Eye (tissue), 1 donor: ENCODE measurements at regions not wholly inside any gene's neighbourhood (a gene's known extent, or its start where the extent isn't known, plus 50 kb on each side); places are given as distances from the start of the nearest gene placed in this dataset.

Source experiments
- DNase-seq: peaks from one replicate; pipeline ENCODE4 v3.0.0-alpha.2; 2015

DNA sequence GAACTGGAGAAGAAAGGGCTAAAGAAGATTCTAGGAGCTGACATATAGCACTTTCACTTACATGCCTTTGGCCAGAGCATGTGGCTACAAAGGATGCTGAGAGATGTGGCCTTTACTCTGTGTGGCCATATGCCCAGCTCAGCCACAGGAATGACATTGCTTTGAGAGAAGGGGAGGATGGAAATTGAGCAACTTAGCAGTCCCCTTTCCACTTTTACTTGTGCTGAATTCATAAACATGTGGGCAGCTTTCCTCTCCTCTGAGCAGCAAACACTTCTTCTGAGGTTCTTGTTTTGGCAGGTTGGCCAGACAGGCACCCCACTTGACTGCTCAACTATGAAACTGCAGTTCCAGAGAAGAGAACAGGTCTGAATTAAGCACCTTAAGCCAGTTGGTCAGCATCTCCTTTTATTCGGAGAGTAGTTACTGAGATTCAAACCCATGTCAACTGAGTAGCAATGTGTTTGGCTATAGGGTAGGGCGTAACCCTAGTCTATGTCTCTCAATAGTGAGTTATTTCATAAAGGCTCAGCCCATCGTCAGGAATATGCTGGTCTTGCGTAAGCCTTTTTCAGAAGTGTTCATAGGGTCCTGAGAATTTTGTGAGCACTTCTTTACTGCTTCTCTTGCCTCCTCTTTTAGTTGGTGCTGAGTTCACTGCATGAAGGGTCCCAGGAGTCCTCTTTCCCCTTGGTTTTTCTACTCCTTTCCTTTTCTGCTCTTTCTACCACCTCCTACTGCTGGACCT lies 134.5 kb downstream of the PALM2AKAP2 start:
- DNase-seq: no peak

GRCh38 chr9:109916316-109916715 lies 136.3 kb downstream of the PALM2AKAP2 start:
- no peak for DNase-seq

GRCh38 chr9:109918339-109919163 lies 138.6 kb downstream of the PALM2AKAP2 start:
- DNase-seq: no peak

DNA sequence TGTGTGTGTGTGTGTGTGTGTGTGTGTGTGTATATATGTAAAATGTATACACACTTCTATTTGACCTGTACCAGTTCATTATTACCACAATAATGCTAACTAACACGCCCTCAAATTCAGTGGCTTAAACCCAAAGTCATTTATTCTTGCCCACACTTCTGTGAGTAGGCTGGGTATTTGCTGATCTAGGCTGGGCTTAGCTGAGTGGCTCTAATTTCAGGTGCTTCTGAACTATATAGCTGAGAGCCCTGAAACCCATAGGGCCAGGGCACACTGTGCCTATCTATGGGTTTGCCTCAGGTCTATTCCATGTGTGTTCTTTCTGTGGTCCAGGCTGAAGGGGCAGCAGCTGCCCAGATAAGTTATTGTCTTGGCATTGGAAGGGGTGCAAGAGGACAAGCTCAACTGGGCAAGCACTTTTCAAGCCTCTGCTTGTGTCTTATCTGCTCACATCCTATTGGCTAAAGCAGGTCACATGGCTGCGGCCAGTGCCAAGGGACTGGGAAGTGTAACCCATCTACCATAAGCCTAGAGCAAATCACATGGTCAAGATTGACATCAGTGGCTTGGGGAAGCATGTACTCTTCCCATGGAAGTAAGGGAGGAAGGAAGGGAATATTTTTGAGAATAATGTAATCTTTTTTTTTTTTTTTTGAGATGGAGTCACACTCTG lies 139.9 kb downstream of the PALM2AKAP2 start:
- DNase-seq: no peak

- peak; percentile 24 for DNase-seq
These were observed 142.8 kb downstream of the PALM2AKAP2 start for GRCh38 chr9:109922617-109923470.

GRCh38 chr9:109923471-109923760 lies 143.4 kb downstream of the PALM2AKAP2 start:
- no peak for DNase-seq

DNA sequence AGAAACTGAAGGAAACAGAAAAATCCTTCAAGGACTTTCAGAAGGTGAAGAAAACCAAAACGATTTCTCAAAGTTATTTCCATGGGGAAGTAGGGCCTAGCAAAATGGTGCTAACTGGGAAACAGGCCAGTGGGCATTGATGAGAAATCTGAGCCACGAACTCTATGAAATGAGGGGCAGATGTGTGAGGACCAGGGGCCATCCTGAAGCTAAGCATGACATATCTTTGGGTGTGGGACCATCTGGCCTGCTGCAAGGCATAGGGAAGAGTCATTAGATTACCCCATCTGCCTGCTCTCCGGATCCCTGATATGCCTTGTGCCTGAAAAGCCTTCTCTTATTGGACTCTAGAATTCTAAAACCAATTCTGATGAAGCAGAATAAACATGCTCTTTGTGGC lies 143.8 kb downstream of the PALM2AKAP2 start:
- no peak for DNase-seq

DNA sequence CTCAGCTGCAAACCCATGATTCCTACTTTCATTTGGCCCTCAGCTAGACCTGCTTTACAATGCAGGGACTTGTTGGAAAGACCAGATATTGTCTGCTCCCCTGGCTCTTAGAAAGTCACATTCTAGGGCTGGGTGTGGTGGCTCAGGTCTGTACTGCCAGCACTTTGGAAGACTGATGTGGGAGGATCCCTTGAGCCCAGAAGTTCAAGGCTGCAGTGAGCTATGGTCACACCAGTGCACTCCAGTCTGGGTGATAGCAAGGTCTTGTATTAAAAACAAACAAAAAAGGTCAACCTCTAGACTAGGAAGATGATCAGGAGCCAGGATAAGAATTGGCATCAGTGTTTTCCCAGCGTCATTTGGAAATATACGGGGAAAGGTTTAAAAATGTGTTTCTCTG lies 145.8 kb downstream of the PALM2AKAP2 start:
- DNase-seq: no peak

DNA sequence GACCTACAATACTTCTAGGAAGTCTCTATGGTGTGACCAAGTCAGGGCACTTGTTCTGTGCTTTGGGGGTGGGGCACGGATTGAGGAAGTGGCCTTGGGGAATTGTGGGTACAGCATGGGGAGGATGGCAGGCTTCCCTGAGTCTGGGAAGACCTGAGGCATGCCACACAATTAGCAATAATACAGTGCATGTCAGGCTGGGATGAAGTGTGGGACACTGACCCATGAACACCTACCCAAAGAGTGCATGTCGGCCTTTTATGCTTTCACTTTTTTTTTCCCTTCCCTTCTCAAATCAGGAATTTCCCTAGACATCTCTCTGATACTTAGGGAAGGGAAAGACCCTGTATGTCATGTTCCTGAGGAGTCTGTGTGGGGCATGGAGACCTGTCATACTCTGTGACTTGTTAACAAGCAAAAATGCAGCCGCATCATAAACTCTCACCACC lies 146.4 kb downstream of the PALM2AKAP2 start:
- DNase-seq: no peak

- DNase-seq: no peak
These were observed 151.6 kb downstream of the PALM2AKAP2 start for GRCh38 chr9:109931623-109932022.

DNA sequence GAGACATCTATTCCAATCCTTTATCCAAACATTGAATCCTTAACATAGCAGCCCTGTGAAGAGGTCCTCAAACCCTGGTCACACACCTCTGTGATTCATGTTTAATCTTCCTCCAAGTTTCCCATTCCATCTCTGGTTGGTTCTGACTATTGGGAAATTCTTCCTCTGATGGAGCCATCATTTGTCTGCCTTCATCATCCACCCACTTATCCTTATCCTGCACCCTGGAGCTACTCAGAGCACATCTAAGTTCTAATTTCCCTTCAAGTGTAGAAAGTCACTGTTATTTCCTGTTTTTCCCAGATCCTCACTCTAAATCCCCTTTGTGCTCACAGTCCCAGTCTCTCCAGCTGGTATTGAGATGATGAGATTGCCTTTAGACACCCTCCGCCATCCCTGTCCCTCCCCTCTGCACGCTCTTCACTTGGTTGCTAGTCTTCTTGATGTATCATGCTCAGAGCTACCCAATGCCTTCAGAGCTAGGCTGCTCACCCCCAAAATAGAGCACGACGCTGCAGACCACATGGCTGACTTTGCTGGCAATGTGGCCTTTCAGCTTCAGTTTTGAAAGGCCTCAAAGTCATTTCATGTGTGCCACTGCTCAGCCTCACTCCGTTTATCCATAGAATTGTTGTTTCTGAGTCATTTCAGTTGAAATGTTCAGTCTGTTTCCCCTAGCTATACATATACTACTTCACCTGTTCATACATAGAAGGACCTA lies 154.3 kb downstream of the PALM2AKAP2 start:
- DNase-seq: no peak

DNA sequence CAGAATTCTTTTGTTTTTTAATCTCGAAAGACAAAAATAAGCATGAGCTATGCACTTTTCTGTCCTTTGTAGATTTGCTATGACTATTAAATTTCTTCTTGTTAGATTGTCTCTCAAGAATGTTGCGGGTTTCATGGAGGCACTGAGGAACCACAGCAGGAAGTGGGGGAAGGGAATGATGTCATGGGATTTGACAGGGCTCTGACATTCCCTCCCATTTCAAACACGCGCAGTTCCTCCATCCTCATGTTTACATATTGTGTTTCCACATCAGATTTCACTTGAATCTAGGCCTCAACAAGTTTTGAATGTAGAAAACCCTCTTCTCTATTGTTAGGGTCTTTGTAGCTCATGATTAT lies 154.8 kb downstream of the PALM2AKAP2 start:
- DNase-seq: no peak

- DNase-seq: no peak
These were observed 155.5 kb downstream of the PALM2AKAP2 start for GRCh38 chr9:109935406-109936087.

GRCh38 chr9:109937861-109938453 lies 158.0 kb downstream of the PALM2AKAP2 start:
- DNase-seq: no peak

DNA sequence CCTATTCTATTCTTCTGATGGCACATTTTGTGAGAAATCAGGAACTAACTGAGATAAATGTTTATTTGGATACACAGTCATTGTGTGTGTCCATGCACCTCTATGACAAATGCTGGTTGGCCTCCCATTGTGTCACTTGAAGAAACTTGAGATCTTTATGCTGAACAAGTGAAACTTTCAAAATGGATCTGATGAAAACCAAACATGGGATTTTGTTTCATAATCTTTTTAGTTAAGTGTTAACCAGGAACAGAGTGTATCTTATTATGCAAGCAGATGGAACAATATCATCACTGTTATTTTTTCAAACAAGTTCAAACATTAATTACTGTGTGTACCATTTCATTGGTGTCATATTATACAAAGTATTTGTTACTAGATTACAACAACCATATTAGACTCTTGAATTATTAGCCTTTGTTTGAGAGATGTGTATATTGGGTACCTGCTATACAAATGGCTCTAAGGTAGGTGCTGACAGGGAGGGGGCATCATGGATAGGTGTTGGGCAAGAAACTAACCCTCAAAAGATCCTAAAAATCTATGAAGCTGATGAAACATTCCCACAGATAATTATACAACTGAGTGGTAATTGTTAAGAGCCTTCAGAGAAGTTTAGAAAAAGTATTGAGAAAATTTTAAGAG lies 159.8 kb downstream of the PALM2AKAP2 start:
- DNase-seq: no peak

DNA sequence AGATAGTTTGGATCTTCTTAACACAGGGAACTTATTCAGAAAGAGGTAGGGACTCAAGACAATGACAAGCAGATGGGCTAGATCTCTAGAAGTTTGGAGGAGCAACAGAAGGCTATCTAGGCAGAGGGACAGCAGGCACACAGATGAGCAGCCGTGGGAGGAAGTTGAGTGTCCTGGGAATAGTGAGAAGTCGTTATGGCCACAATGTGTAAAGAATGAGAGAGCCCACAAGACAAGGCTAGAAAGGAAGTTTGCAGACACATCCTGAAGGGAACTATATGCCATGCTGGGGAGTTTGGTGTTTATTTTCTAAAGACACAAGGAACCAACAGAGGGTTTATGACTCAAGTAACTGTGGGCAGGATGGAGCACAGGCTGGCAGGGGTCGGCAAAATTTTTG lies 160.6 kb downstream of the PALM2AKAP2 start:
- DNase-seq: no peak

DNA sequence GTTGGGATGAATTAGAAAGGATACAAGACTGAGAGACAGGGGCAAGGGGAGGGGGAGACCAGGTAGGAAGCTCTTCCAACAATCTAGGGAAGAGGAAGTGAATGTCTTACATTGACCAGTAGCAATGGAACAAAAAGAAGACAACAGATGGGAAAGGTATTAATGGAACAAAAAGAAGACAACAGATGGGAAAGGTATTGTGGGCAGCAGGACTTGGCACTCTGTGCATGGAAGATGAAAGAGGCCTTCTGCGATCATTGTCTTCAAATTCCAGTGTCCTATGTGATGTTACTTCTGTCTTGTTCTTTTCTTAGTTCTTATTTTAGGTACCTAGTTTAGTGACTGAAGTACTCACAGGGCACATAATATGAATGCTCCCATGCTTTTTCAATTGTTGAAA lies 161.8 kb downstream of the PALM2AKAP2 start:
- DNase-seq: no peak

DNA sequence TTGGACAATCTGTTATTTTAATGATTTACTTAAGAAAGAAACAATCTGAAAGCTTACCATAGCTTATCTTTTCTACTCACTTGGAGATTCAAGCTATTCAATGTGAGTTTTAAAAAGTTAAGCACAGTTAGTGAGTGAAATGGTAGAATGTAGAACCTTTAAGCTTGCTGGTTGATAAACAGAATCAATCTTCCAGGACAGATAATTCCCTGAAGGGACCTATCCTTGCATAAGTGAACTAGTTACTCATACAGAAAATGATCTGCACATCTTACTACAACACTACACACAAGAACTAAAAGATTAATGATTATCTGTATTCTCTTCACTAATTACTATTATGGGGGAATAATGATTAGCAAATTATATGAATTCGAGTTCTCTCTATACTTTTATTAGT lies 165.6 kb downstream of the PALM2AKAP2 start:
- DNase-seq: no peak

DNA sequence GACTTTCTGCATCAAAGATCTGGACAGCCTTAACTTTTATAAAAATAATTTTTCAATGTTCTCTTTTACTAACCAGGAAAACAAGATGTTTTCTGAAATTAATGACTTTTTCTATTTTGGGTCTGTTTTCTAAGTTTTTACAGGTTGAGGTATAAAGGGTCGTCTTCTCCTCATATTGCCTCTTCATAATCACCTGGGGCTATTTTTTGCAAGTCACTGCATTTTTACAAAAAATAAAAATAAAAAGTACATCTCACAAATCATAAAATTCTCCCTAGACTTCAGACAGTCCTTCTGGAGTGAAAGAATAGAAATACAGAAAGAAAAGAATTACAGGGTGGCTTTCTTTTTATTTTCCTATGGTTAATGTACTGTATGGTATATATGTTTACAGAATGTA lies 168.5 kb downstream of the PALM2AKAP2 start:
- DNase-seq: no peak

- no peak for DNase-seq
These were observed 170.9 kb downstream of the PALM2AKAP2 start for GRCh38 chr9:109950710-109951443.
